Cardiac muscle cell (in vitro differentiated cells and primary cell): ENCODE measurements at regions not wholly inside any gene's neighbourhood (a gene's known extent, or its start where the extent isn't known, plus 50 kb on each side); places are given as distances from the start of the nearest gene placed in this dataset.
"Not testable (repeated sequence)": the region's sequence is repeated elsewhere in the genome, so short reads cannot be mapped to it uniquely, and the experiment has no call there.

Source experiments
- DNase-seq, 2 donors: peaks; one replicate each; pipeline versions ENCODE4 v3.0.0 to v3.0.0-alpha.2; 2010 to 2017; ENCODE audit warnings: low read depth in 1 of 2, low spot score in 1 of 2
- H3K27ac ChIP-seq: fragments of 200-600 bp; sonication (generic); 2 replicates; pipeline ENCODE4 v1.5.1; 2016
- H3K27me3 ChIP-seq: fragments of 200-600 bp; sonication (generic); 2 replicates; pipeline ENCODE4 v1.6.0; 2016; ENCODE audit warnings: control low read depth
- H3K36me3 ChIP-seq: fragments of 200-600 bp; sonication (generic); 2 replicates; pipeline ENCODE4 v1.5.1; 2016; ENCODE audit warnings: control low read depth
- H3K4me1 ChIP-seq: fragments of 200-600 bp; sonication (generic); 2 replicates; pipeline ENCODE4 v1.8.1; 2017; ENCODE audit warnings: low read depth, mild to moderate bottlenecking, mixed run types
- H3K4me3 ChIP-seq: fragments of 200-600 bp; sonication (generic); 2 replicates; pipeline ENCODE4 v1.5.1; 2016; ENCODE audit warnings: mild to moderate bottlenecking
- H3K9me3 ChIP-seq: fragments of 200-600 bp; sonication (generic); 2 replicates; pipeline ENCODE4 v1.5.1; 2017; ENCODE audit warnings: low read depth, mild to moderate bottlenecking, control low read depth
- CTCF ChIP-seq: IDR thresholded peaks from 2 replicates; pipeline ENCODE4 v1.5.1; 2012; ENCODE audit warnings: low read depth, mild to moderate bottlenecking, low read length

- H3K27ac ChIP-seq: no peak overlapping the region
- H3K4me1 ChIP-seq: no peaks in the 10 kb centered on the region
- H3K9me3 ChIP-seq: no peaks in the 10 kb centered on the region
- no peaks in the 10 kb centered on the region for H3K27me3 ChIP-seq
- H3K4me3 ChIP-seq: no peak overlapping the region
- DNase-seq: no peak
- no peak for TF ChIP-seq CTCF
- H3K36me3 ChIP-seq: no peaks in the 10 kb centered on the region
Measured at GRCh38 chr5:40346901-40347300, 332.8 kb upstream of the PTGER4 start.

- H3K36me3 ChIP-seq, H3K4me3 ChIP-seq, DNase-seq, H3K9me3 ChIP-seq, H3K27ac ChIP-seq, H3K4me1 ChIP-seq, H3K27me3 ChIP-seq: not testable (repeated sequence)
Measured at GRCh38 chr5:40338434-40338833, 341.3 kb upstream of the PTGER4 start.

GRCh38 chr5:40334242-40334635 lies 345.5 kb upstream of the PTGER4 start:
- H3K4me1 ChIP-seq: no peaks in the 10 kb centered on the region
- no peak for DNase-seq
- no peak for TF ChIP-seq CTCF
- H3K9me3 ChIP-seq: no peaks in the 10 kb centered on the region
- H3K27ac ChIP-seq: no peak overlapping the region
- H3K36me3 ChIP-seq: no peaks in the 10 kb centered on the region
- no peaks in the 10 kb centered on the region for H3K27me3 ChIP-seq
- no peak overlapping the region for H3K4me3 ChIP-seq

GRCh38 chr5:40333459-40334241 lies 346.1 kb upstream of the PTGER4 start:
- H3K4me1 ChIP-seq: no peaks in the 10 kb centered on the region
- no peak overlapping the region for H3K27ac ChIP-seq
- TF ChIP-seq CTCF: no peak
- no peaks in the 10 kb centered on the region for H3K9me3 ChIP-seq
- no peak overlapping the region for H3K4me3 ChIP-seq
- H3K27me3 ChIP-seq: no peaks in the 10 kb centered on the region
- H3K36me3 ChIP-seq: no peaks in the 10 kb centered on the region
- DNase-seq: peak in 1 of 2 donors; percentile 3

GRCh38 chr5:40332970-40333369 lies 346.7 kb upstream of the PTGER4 start:
- DNase-seq: no peak
- Histone ChIP-seq H3K27me3 (no peaks in the 10 kb centered on the region), H3K4me3 (no peak overlapping the region), H3K27ac (no peak overlapping the region), H3K4me1 (no peaks in the 10 kb centered on the region), H3K36me3 (no peaks in the 10 kb centered on the region), H3K9me3 (no peaks in the 10 kb centered on the region)
- TF ChIP-seq CTCF: no peak

GRCh38 chr5:40331616-40332015 lies 348.1 kb upstream of the PTGER4 start:
- DNase-seq: no peak
- Histone ChIP-seq H3K27me3 (no peaks in the 10 kb centered on the region), H3K9me3 (no peaks in the 10 kb centered on the region), H3K4me1 (no peaks in the 10 kb centered on the region), H3K27ac (no peak overlapping the region), H3K4me3 (no peak overlapping the region), H3K36me3 (no peaks in the 10 kb centered on the region)
- no peak for TF ChIP-seq CTCF
